COLO668 (cell line): ENCODE measurements at regions not wholly inside any gene's neighbourhood (a gene's known extent, or its start where the extent isn't known, plus 50 kb on each side); places are given as distances from the start of the nearest gene placed in this dataset.
"Not testable (repeated sequence)": the region's sequence is repeated elsewhere in the genome, so short reads cannot be mapped to it uniquely, and the experiment has no call there.

Source experiments
- DNase-seq: peaks from one replicate; lab custom pipeline; 2025; ENCODE audit not compliant: unreplicated experiment; lab: John Stamatoyannopoulos, UW

DNA sequence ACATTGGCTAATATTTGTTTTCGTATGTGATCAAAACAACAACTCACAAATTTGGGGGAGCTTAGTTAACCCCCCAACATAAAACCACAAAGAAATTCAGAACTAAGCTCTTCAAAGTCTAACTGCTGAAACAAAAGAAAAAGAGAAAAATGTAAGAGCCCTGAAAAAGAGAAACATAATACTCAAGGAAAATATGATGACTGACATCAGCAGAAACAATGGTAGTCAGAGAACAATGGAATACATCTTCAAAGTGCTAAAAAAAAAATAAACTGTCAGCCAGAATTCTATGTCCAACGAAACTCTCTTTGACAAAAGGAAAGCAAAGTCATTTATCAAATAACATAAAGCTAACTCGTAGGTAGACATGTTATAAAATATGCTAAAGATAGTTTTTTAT is 566.3 kb upstream of the GRAMD2B start:
- DNase-seq = no peak

DNA sequence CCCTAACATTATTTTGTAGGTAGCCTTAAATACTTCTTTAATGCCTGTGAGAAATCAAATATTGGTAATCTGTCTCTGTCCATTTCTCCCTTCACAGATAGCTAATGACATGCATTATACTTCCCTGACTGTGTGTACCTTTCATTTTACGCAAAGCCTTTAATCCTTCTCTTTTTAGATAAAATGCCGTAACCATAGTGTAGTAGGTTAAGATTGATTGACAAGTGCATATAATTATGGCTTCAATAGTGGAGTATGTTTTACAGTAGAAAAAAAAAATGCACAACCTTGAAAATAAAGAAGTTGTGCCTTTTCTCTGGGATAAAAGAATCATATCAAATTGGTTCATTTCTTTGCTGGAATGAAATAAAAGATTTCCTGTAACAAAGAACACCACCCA is 559.6 kb upstream of the GRAMD2B start:
- DNase-seq = no peak

DNA sequence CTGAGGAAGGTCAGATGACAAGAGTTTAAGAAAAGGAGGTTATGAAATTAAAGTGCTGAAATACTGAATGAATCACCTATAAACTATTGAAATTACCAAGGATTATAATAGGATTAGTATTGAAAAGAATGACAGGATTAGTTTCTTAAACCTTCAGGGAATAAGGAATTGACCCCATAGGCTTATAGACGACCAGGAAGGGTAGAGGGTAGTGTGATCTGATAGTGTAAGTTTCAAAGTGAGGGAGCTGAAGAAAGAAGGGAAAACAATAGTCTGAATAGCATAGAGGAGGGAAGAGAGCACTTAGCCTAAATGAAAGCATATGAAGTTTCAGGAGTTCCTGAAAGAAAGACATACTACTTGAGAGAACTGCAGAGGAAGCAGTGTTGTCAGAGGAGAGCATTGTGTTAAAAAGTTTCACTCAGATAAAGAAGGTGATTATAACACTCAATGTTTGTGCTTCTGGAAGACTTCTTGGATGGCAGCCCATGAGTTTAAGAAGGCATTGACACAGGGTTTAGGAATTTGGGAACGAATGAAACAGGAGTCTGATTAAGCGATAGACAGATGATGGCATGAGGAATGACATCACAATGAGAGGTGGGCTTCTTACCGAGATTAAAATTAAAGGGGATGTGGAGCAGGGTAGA is 557.9 kb upstream of the GRAMD2B start:
- no peak for DNase-seq

DNA sequence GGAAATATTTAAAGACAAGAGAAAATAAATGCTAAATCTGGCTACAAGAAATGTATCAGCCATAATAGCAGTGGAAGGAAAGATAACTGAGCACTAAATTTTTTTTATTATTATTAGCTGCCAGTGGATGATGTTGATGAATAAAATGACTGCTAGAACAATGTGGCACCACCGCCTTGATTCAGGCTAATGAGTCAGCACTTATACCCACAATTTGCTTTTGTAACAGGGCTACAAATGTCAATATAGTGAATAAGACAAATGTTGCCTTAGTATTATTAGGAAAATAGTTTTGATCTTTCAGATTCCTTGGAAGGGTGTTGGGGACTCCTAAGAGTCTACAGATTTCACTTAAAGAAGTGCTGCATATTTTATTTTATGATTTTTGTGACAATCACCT is 555.2 kb upstream of the GRAMD2B start:
- DNase-seq = no peak

DNA sequence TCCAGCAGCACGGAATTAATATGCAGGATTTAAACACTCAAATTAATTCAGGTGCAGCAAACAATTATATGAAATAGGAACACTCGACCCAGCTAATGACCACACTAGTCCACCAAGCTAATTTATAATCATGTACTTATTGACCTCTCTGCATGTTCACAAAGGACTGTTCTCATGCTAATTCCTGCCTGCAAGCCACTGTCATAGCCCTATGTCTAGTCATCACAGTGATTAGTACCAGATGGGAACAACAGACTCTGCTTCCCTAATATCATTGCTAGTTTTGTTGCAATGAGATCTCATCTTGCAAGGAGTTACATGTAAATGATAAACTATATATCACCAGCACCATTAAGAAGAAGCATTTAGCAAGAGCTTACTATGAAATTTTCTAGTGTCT is 553.0 kb upstream of the GRAMD2B start:
- DNase-seq = no peak

DNA sequence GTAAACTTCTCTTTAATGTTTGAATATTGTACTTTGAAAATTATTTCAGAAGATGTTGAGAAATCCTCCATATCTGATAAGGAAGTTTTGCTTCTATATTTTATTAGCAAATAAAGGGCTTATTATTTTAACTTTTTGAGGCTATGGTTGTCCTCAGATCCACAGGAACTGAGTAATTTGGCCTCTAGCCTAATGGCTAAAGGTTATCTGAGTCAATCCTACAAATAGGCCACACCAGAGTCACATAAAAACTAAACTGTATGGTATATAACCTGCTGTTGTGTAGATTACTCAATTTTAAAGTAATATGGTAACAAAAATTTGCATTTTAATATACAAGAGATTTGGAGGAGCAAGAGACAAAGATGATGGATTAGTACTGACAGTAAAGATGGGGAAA is 549.2 kb upstream of the GRAMD2B start:
- no peak for DNase-seq

DNA sequence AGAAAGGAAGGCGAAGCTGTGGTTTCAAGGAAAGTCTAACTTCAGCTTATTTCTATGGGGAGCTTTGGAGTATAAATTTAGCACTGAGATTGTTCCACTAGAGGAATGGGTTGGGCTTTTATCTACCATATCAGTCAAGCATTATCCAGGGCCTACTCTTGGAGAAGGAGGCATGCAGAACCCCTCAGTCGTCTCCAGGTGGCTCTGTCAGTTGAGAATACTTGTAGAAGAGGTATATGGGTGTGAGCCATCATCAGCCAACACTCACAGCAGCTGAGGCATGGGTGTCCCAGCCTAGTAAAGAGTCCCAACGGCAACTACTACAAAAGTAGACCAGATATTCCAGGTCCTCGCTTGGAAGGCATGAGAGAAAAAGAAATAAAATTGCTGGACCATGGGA is 548.5 kb upstream of the GRAMD2B start:
- no peak for DNase-seq

DNA sequence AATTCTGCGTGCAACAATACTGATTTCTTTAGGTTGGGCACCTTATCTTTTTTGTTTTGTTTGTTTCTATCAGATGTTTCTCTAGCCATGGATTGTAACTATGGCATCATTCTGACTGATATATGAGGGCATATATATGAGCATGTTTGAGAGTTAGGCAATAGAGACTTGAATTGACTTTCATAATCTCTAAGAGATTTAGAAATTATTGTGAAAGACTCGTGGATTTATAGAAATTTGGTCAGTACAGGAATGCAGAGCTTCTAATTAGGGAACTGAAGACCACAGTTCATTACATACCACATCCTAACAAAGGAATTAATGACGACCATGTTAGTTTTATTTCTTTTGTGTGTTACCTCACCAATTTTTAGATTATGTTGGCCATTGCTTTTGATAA is 546.0 kb upstream of the GRAMD2B start:
- DNase-seq = no peak

DNA sequence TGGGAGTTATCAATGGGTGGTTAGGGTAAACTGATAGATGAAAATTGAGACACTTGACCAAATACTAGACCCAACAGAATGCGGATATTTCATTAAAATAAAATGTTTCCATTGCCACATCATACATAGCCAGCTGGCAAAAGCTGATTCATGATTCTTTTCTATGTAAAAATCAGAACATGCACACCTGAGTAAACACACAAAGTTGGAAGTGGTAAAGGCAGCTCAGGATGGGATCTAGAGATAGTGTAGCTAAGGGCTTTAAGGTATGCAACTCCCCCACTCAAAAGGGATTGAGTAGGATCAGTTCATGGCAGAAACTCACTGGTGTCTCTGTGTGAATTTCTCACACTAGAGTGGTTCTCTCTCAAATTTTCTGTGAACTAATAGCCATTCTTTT is 541.1 kb upstream of the GRAMD2B start:
- DNase-seq = no peak

DNA sequence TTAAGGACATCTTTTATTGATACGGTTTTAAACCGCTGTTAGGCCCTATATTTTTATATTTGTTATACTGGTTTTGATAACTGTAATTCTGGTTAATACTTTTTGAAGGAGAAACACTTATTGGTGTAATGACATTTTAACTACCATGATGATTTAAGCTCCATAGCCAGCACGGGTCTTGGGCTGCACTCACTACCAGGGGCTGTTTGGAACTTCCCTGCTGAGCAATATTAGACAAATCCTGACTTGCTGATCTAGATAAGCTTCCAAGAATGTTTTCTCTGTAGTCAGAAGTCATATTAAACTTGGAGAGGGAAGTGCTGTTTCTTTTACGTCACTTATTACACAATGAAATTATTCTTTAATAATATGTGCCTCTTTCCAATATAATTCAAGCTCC is 540.0 kb upstream of the GRAMD2B start:
- no peak for DNase-seq

DNA sequence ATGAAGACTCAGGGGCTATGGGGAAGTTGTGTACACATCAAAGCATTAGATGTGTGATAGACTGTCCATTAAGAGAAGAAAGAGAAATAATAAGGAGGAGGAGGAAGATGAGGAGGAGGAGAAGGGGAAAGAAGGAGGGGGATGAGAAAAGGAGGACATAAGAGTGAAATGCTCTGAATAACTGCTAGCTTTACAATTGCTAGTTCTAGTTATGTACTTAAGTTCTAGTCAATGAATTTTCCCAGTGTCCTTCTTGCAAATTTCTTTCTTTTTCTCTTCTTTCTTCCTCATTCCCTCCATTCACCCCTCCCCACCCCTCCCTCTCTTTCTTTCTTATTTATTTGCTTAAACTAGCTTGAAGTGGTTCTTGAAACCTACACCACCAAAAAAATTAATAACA is 534.9 kb upstream of the GRAMD2B start:
- DNase-seq = no peak

DNA sequence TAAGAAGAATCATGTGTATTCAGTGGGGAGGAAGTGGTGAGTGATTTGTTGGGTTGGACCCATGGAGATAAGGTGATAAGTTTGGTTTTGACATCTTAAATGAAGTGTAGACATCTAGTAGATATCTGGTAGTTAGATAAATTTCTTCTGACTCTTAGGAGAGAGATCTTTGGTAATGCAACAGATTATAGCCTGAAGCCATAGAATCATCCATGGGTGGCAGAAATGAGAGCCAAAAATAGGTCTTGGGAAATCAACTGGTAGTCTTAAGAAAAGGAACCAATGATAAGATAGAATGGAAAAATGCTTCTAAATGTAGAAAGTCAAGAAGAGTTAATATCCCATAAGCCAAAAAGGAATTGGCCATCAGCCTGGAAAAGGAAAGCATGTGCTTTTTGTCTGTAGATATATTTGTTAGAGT is 532.7 kb upstream of the GRAMD2B start:
- DNase-seq = no peak

DNA sequence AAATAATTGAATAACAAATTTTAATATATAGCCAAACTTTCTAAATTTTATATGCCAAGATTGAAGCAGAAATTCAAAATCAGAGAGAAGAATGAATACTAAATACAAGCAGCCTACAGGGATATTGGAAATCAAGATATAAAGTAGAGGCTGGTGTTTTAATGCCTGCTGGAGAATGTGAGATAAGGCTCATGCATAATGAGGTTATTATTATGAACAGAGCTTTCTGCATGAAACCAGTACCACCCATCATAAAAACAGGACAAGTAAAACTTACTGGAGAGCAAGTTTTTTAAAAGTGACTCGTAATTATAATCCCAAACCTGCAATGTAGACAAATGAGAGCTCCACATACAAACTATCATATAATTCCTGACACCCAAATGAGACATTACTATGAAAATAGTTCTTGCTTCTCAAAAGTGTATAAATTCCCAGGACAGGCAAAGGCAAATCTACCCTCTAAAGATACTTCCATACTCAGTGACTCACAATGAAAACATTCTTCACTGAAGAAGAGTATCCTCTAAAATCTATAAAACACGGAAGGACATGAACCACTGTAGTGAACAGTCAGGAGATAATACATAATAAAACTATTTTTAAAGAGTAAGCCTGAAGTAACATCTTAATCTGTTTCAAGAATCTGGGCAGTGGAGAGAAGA is 532.0 kb upstream of the GRAMD2B start:
- no peak for DNase-seq

DNA sequence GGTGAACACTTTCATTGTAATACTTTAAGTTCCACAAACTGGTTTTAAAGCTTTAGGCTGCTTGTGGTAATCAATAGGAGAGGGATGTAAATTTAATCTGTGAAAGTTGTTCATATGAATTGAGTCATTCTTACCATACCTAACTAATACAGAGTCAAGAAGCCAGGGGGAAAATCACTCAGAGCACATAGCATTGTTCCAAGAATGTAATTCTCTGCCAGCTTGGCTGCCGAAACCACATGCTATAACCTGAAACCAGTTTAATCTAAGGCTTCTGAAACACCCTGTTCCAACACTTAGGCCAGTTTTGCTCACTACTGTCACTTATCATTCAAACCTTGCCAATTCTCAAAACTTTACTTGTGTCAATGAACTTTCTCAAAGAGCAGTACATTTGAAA is 528.8 kb upstream of the GRAMD2B start:
- no peak for DNase-seq

DNA sequence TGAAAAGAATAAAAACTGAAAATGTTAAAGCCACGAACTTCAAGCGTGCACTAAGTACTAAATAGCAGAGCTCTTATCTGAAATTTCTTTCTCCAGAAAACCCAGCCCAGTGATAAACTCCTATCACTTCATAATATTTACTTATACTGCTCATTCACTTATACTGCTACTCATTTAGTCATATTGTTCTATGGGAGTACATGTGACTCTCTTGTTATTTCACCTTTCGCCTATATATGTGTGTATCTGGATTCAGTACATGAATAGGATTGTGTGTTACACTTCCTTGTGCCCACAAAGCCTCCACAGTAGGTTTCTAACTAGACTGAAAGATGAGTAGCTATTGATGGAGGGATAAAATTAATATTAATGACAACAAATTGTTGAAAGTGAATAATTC is 526.8 kb upstream of the GRAMD2B start:
- DNase-seq = no peak

DNA sequence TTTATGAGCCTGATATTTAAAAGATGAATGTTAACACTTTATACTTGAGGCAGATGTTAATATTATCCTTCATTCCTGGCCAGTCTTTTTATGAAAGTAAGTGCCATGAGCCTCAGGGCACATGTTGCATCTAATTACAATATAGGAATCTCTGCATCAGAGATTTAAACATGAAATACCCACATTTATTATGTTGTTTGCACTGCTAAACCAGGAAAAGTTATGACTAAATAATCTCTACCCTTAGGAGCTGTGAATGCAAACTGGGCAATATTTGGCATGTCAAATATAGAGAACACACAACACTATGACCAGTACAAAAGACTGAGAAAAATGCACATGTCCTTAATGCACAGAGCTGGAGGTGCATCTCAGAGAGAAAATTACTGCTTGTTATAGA is 526.1 kb upstream of the GRAMD2B start:
- DNase-seq = no peak

DNA sequence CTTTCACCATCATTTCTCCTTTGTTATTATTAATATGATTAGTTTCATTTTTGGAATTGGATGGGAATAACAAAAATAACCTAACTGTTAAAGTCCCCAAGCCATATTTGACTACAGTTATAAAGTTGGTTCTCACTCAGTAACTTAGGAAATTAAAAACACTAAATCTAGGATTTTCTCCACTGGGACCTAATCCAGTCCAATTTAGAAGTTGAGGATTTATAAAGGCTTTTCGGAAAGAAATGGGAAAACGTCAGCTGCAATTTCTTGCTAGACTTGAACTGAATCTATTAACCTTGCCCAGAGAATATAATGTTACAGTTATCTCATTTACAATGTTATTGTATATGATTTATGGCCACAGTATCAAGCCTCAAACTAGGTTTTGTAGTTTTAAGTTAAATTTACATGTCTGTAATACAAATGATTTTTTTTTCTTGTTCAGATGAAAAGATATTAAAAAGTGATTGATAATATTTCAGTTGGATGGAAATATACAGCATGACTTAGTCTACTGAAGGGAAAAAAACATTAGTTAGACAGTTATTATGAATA is 524.3 kb upstream of the GRAMD2B start:
- DNase-seq = no peak

DNA sequence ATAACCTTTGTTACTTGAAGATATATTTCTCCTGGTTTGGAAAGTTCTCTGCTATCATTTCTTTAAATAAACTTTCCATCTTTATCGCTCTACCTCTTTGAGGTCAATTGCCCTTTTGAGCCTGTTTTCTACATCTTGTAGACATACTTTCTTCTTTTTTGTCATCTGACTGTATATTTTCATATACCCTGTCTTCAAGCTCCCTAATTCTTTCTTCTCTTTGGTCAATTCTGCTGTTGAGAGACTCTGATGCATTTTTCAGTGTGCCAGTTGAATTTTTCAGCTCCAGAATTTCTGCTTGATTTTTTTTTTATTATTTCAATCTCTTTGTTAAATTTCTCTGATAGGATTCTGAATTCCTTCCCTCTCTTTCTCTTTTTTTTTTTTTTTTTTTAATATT is 511.2 kb upstream of the GRAMD2B start:
- no peak for DNase-seq

DNA sequence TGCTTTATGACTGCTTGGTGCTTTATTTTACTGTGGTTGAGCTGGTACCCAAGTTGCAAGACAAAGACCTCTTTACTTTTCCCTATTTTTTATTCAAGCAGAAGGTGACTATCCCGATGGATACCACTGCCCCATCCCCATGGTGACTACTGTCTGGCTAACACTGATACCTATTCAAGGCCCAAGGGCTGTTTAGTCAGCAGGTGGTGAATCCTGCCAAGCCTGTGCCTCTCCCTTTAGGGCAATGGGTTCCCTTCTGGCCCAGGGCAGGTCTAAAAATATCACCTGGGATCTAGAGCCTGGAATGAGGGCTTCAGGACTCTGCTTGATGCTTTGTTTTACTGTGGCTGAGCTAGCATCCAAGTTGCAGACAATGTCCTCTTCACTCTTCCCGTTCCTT is 510.0 kb upstream of the GRAMD2B start:
- DNase-seq = no peak

DNA sequence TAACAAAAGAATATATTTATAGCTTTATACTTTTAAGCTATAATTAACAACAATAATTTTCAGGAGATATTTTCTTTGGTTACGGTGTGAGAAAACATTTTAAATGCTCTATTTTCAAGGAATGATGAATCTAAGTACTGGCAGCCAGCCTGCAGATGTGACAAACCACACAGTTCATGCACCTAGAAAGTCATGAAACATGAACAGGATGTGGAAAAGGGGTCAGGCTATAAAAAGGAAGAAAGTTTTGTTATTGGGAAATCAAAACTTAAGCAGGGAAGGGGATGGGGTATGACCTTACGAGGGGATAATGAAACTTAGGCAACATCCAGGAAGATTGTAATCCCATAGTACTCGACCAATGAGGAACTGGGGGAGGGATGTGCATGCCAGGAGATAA is 508.7 kb upstream of the GRAMD2B start:
- no peak for DNase-seq

DNA sequence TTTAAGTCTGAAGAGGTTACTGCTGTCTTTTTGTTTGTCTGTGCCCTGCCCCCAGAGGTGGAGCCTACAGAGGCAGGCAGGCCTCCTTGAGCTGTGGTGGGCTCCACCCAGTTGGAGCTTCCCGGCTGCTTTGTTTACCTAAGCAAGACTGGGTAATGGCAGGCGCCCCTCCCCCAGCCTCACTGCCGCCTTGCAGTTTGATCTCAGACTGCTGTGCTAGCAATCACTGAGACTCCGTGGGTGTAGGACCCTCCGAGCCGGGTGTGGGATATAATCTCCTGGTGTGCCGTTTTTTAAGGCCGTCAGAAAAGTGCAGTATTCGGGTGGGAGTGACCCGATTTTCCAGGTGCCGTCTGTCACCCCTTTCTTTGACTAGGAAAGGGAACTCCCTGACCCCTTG is 499.3 kb upstream of the GRAMD2B start:
- DNase-seq = not testable (repeated sequence)

DNA sequence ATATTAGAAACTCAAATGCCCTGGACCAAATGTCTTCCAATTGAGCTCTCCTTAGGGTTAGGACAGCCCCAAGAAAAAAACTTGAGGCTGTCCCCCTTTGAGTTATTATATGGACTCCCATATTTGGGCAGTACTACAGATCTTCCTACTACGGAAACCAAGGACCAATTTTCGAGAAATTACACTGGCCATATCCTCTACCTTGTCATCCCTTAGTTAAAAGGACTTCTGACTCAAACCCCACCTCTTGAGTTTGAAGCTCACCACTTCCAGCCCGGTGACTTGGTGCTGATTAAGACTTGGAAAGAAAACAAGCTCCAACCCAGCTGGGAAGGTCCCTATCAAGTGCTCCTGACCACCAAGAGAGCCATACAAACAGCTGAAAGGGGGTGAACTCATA is 497.0 kb upstream of the GRAMD2B start:
- no peak for DNase-seq

DNA sequence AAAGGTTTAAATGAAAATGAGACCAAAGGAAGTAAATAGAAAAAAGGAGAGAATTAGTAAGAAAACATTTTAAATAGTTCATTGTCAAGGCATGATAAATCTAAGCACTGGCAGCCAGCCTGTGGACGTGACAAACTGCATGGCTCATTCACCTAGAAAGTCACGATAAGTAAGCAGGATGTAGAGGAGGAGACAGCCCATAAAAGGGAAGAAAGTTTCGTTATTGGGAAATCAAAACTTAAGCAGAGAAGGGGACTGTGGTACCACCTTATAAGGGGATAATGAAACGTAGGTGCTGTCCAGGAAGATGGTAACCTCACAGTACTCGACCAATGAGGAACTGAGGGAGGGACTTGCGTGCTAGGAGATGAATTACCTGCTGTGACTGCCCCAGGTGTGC is 494.5 kb upstream of the GRAMD2B start:
- no peak for DNase-seq
